ENCODE measurements at regions not wholly inside any gene's neighbourhood (a gene's known extent, or its start where the extent isn't known, plus 50 kb on each side); places are given as distances from the start of the nearest gene placed in this dataset.

GRCh38 chr21:28342212-28342810 lies 650.4 kb downstream of the LTN1 start:
- H3K4me3 ChIP-seq (ENCODE audit: low read depth in 2 of 2, low read length in 2 of 2): no peak overlapping the region
- in situ Hi-C loops (cut with HindIII; ENCODE audit: low pct_unique_long_range_greater_than_20kb, low sequenced_read_pairs) (no loop called here), intact Hi-C loops (cut with micrococcal nuclease; ENCODE audit: unreplicated experiment) (no loop called here)
- H3K27ac ChIP-seq (ENCODE audit: low read length): no peak overlapping the region
- no peak for TF ChIP-seq TCF7L2 (IDR thresholded peaks at IDR 0.05; ENCODE audit: low read depth, low read length)
- no peak for TF ChIP-seq REST (IDR thresholded peaks at IDR 0.05; ENCODE audit: insufficient read depth in 1 of 2, low read depth in 2 of 2, low read length in 1 of 2)
- no peak for TF ChIP-seq SIN3A (IDR thresholded peaks at IDR 0.05; ENCODE audit: borderline replicate concordance, insufficient read depth, low read depth, low read length)
- no peak for TF ChIP-seq CTCF (IDR thresholded peaks at IDR 0.05)
- TF ChIP-seq POLR2AphosphoS5 (IDR thresholded peaks at IDR 0.05; ENCODE audit: low read depth, low read length): no peak
- ChIA-PET CTCF (no interaction called here), POLR2A (no interaction called here)
- no TSS peak for BruUV-seq (replicated peaks)
- no peaks in the 10 kb centered on the region for H3K9me3 ChIP-seq (ENCODE audit: control insufficient read depth, insufficient read depth, low read depth, low read length)
- H3K36me3 ChIP-seq (ENCODE audit: control insufficient read depth, insufficient read depth, low read length): no peaks in the 10 kb centered on the region
- H3K27me3 ChIP-seq (ENCODE audit: control insufficient read depth, insufficient read depth, low read length): no peaks in the 10 kb centered on the region
- ATAC-seq (no peak), DNase-seq (ENCODE audit: low read depth, low spot score) (no peak)
- H3K4me1 ChIP-seq (ENCODE audit: control insufficient read depth, insufficient read depth, low read length): no peaks in the 10 kb centered on the region

- ChIA-PET CTCF (no interaction called here), POLR2A (no interaction called here)
- Histone ChIP-seq H3K27me3 (ENCODE audit: control insufficient read depth, insufficient read depth, low read length) (no peaks in the 10 kb centered on the region), H3K27ac (ENCODE audit: low read length) (no peak overlapping the region), H3K36me3 (ENCODE audit: control insufficient read depth, insufficient read depth, low read length) (no peaks in the 10 kb centered on the region), H3K4me1 (ENCODE audit: control insufficient read depth, insufficient read depth, low read length) (no peaks in the 10 kb centered on the region), H3K4me3 (ENCODE audit: low read depth in 2 of 2, low read length in 2 of 2) (no peak overlapping the region), H3K9me3 (ENCODE audit: control insufficient read depth, insufficient read depth, low read depth, low read length) (no peaks in the 10 kb centered on the region)
- no TSS peak for BruUV-seq (replicated peaks)
- in situ Hi-C loops (cut with HindIII; ENCODE audit: low pct_unique_long_range_greater_than_20kb, low sequenced_read_pairs) (no loop called here), intact Hi-C loops (cut with micrococcal nuclease; ENCODE audit: unreplicated experiment) (loop anchor here (5.0 to 10.0 kb wide), 4 partner anchors 265 to 1487 kb away; no protein-coding TSS in a partner anchor)
- no peak for ATAC-seq
- TF ChIP-seq TCF7L2 (IDR thresholded peaks at IDR 0.05; ENCODE audit: low read depth, low read length) (no peak), REST (IDR thresholded peaks at IDR 0.05; ENCODE audit: insufficient read depth in 1 of 2, low read depth in 2 of 2, low read length in 1 of 2) (no peak), SIN3A (IDR thresholded peaks at IDR 0.05; ENCODE audit: borderline replicate concordance, insufficient read depth, low read depth, low read length) (no peak), POLR2AphosphoS5 (IDR thresholded peaks at IDR 0.05; ENCODE audit: low read depth, low read length) (no peak), CTCF (IDR thresholded peaks at IDR 0.05) (no peak)
- DNase-seq (ENCODE audit: low read depth, low spot score): no peak
Observed at GRCh38 chr21:28339403-28339802, 653.3 kb downstream of the LTN1 start.
